DOHH2 (cell line): ENCODE measurements at regions not wholly inside any gene's neighbourhood (a gene's known extent, or its start where the extent isn't known, plus 50 kb on each side); places are given as distances from the start of the nearest gene placed in this dataset.

Source experiments
- CTCF ChIP-seq: fragments of 200-600 bp; sonication (generic); IDR thresholded peaks from one replicate; pipeline ENCODE4 v1.5.1; 2014; ENCODE audit warnings: antibody characterized with exemption, mild to moderate bottlenecking, low read depth, low read length; ENCODE audit not compliant: poor library complexity, severe bottlenecking
- EZH2phosphoT487 ChIP-seq: fragments of 200-600 bp; sonication (generic); IDR thresholded peaks from 2 replicates; pipeline ENCODE4 v1.6.1; 2017; ENCODE audit warnings: borderline replicate concordance, mild to moderate bottlenecking, antibody characterized with exemption, low read length, moderate library complexity, mixed read lengths

- TF ChIP-seq CTCF (no peak), EZH2phosphoT487 (no peak)
These were observed 158.2 kb downstream of the C1D start for GRCh38 chr2:67904566-67904965.
